GM23248 (cell line): ENCODE measurements at regions not wholly inside any gene's neighbourhood (a gene's known extent, or its start where the extent isn't known, plus 50 kb on each side); places are given as distances from the start of the nearest gene placed in this dataset.

Experiments
- EZH2 ChIP-seq: fragments of 200-600 bp; sonication (generic); IDR thresholded peaks from 2 replicates; pipeline ENCODE4 v1.6.1; 2018; ENCODE audit warnings: antibody characterized with exemption, mild to moderate bottlenecking; ENCODE audit not compliant: insufficient read depth, poor library complexity, severe bottlenecking
- EZH2phosphoT487 ChIP-seq: fragments of 200-600 bp; sonication (generic); IDR thresholded peaks from 2 replicates; pipeline ENCODE4 v1.6.1; 2018; ENCODE audit warnings: antibody characterized with exemption, moderate library complexity, mild to moderate bottlenecking, low read depth; ENCODE audit not compliant: insufficient read depth

GRCh38 chr5:28253431-28253830 is 1215.0 kb upstream of the CDH9 start:
- TF ChIP-seq EZH2 = no peak
- TF ChIP-seq EZH2phosphoT487 = no peak
